GM18909 (cell line): ENCODE measurements at regions not wholly inside any gene's neighbourhood (a gene's known extent, or its start where the extent isn't known, plus 50 kb on each side); places are given as distances from the start of the nearest gene placed in this dataset.
"Not testable (repeated sequence)": the region's sequence is repeated elsewhere in the genome, so short reads cannot be mapped to it uniquely, and the experiment has no call there.

Source experiments
- ATAC-seq: cut with Tn5 transposase; IDR thresholded peaks from one replicate; pipeline ENCODE4 v1.9.1; 2021; ENCODE audit warnings: mild to moderate bottlenecking; ENCODE audit not compliant: unreplicated experiment, poor library complexity

- no peak for ATAC-seq
These were observed 80.8 kb downstream of the C21orf91 start for GRCh38 chr21:17738176-17738953.

DNA sequence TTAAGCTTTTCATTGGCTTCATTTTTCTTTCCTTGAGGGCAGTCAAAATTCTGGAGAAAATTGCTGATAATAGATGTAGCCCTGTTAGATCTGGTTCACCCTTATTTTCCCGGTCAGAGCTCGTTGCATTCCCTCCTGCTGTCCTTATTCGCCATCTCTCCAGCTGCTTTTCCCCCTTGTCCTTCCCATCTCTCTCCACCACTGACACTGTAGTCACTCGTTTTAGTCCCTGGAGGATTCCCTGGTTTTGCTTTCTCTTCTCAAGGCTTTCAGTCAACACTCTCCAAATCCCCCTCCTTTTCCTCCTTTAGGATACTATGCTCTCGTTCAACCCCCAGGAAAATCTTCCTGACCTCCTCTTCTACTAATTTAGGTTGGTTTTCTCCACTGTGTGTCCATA is 83.1 kb downstream of the C21orf91 start:
- ATAC-seq = no peak

DNA sequence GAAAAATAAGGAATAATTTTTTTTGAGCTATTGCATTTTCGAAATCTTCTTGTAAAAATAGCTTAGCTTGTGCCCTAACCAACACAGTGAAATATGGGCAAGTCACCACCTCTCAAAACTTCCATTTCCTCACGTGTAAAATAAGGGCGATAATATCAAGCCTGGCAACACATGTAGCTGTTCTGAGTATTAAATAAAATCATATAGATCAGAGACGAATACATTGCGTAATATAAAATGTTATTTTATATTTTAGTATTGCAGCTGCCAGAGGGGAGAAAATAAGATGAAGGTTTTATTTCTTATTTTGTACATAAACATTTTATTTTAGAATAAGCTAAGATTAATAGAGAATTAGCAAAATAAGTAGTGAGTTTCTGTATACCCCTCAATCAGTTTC is 85.9 kb downstream of the C21orf91 start:
- ATAC-seq = no peak

- no peak for ATAC-seq
These were observed 86.8 kb downstream of the C21orf91 start for GRCh38 chr21:17732306-17732705.

GRCh38 chr21:17731554-17731953 is 87.6 kb downstream of the C21orf91 start:
- no peak for ATAC-seq

GRCh38 chr21:17730782-17731181 is 88.4 kb downstream of the C21orf91 start:
- ATAC-seq = no peak

DNA sequence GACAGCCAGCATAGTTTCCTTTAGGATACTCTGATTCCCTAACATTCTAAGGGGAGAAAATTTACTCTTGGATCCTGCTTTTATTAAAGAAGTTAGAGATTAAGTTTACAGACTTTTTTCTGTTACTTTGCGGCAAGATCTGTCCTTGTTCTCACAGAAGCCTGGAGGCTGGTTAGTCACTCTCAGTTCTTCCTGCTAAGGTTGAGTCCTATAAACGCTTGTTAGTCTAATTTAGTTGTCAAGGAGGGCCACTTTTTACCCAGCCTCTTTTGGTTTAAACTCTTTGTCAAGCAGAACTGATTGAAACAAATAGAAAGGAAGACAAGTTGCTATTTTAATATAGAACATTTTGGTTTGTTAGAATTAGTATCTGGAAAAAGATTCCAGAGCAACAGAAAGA is 89.7 kb downstream of the C21orf91 start:
- no peak for ATAC-seq

GRCh38 chr21:17727361-17727760 is 91.8 kb downstream of the C21orf91 start:
- no peak for ATAC-seq

GRCh38 chr21:17726047-17726829 is 92.9 kb downstream of the C21orf91 start:
- ATAC-seq = no peak

DNA sequence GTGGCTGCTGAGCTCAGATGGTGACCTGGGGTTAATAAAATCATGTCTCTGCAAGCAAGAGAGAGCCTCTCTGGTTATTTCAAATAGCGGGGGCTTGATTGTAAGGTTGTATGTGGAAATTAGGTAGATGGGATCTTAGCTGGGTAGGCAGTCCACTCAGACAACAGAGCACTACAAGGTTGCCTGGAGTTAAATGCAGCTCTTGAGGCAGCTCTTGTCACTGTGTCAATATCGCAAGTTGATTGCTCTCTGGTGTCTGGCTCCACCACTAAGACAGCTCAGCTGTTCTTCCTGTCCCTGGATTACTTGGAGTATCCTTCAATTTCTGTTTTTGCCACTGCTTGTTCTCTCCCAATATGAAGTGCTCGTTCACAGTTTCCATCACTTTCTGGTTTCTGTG is 93.8 kb downstream of the C21orf91 start:
- no peak for ATAC-seq

DNA sequence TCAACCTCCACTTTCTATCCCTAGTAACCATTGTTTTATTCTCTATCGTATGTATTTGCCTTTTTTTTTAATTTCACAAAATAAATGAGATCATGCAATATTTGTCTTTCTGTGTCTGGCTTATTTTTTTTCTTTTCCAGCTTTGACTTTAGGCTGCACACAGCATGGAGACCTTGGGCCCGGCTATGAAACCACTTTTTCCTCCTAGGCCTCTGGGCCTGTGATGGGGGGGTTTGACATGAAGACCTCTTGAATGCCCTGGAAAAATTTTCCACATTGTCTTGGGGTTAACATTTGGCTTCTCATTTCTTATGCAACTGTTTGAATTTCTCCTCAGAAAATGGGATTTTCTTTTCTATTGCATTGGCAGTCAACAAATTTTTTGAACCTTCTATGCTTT is 100.2 kb upstream of the BTG3 start:
- ATAC-seq = no peak

GRCh38 chr21:17711896-17712295 is 99.2 kb upstream of the BTG3 start:
- no peak for ATAC-seq

DNA sequence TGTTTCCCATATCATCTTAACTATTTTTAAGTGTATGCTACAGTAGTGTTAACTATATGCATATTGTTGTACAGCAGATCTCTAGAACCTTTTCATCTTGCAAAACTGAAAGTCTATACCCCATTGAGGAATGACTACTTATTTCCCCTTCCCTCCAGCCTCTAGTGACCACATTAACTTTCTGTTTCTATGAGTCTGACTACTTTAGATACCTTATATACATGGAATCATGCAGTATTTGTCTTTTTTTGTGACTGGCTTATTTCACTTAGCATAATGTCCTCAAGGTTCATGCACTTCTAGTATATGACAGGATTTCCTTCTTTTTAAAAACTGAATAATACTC is 96.5 kb upstream of the BTG3 start:
- peak; percentile 99 for ATAC-seq

DNA sequence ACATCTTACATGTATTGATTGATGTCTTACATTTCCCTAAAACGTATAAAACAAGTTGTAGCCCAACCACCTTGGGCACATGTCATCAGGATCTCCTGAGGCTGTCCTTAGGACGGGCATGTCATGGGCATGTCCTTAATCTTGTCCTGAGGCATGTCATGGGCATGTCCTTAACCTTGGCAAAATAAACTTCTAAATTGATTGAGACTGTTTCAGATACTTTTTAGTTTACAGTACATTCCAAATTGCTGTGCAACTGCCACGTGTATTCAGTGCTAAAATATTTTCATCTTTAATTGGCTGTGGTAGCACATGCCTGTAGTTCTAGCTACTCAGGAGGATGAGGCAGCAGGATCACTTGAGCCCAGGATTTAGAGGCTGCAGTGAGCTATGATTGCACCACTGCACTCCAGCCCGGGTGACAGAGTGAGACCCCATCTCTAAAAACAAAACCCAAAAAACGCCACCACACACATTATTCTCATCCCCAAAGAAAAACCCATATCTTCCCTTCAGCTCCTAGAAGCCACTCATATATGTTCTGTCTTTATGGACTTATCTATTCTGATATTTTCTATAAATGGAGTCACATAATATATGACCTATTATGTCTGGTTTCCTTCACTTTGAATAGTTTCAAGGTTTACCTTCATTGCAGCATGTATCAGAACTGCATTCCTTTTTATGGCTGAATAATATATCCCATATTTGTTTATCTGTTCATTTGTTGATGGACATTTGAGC is 96.0 kb upstream of the BTG3 start:
- ATAC-seq = peak; percentile 74

GRCh38 chr21:17699524-17700189 is 87.0 kb upstream of the BTG3 start:
- peak; percentile 75 for ATAC-seq

DNA sequence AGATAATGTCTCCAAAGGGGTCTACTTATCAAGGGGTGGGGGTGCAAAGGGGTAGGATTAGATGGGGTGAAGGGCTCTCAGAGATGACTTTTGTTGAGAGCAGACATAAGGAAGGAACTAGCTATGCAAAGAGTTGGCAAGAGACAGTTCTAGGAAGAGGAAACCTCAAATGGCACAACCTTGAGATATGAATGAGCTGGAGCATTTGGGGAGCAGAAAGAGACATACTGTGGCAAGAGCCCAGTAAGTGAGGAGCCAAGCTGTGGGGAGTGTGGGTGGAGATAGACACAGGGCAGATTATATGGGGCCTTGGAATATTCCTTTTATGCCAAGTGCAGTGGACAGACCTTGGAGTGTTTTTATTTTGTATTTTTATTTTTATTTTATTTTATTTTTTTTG is 84.8 kb upstream of the BTG3 start:
- no peak for ATAC-seq

GRCh38 chr21:17694416-17694815 is 81.7 kb upstream of the BTG3 start:
- not testable (repeated sequence) for ATAC-seq

GRCh38 chr21:17693801-17694200 is 81.1 kb upstream of the BTG3 start:
- no peak for ATAC-seq

GRCh38 chr21:17690078-17690494 is 77.4 kb upstream of the BTG3 start:
- ATAC-seq = no peak
